WTC11 (cell line): ENCODE measurements at regions not wholly inside any gene's neighbourhood (a gene's known extent, or its start where the extent isn't known, plus 50 kb on each side); places are given as distances from the start of the nearest gene placed in this dataset.

Experiments used
- ATAC-seq: fragments of 200-7000 bp; cut with Tn5 transposase; 2 replicates; pipeline ENCODE4 v1.10.0; 2021; ENCODE audit warnings: mild to moderate bottlenecking, moderate library complexity
- CTCF ChIA-PET: fragments of 300-600 bp; sonication (Branson Sonifier 250); formaldehyde crosslinking; loops from one replicate; lab custom pipeline; 2021; ENCODE audit warnings: antibody characterized with exemption; lab: Charles Lee
- POLR2A ChIA-PET: fragments of 350-600 bp; sonication (Branson Sonifier 250); formaldehyde crosslinking; loops from one replicate; lab custom pipeline; 2021; ENCODE audit warnings: antibody characterized with exemption; lab: Charles Lee
- DNase-seq: peaks from one replicate; pipeline ENCODE4 v3.0.0; 2021; ENCODE audit warnings: low spot score
- H3K27ac Mint-ChIP-seq: 2 replicates; pipeline ENCODE4 v1.8.0; 2021; ENCODE audit warnings: mixed read lengths
- H3K27me3 Mint-ChIP-seq: 2 replicates; pipeline ENCODE4 v1.8.0; 2021; ENCODE audit warnings: low read depth, mild to moderate bottlenecking, moderate library complexity, mixed read lengths
- H3K36me3 Mint-ChIP-seq: 2 replicates; pipeline ENCODE4 v1.8.0; 2021; ENCODE audit warnings: mixed read lengths
- H3K4me1 Mint-ChIP-seq: 2 replicates; pipeline ENCODE4 v1.8.0; 2022; ENCODE audit warnings: mixed read lengths
- H3K4me3 Mint-ChIP-seq: 2 replicates; pipeline ENCODE4 v1.8.0; 2021; ENCODE audit warnings: mild to moderate bottlenecking, moderate library complexity, mixed read lengths
- H3K9me3 Mint-ChIP-seq: 2 replicates; pipeline ENCODE4 v1.8.0; 2021; ENCODE audit warnings: mixed read lengths
- CDX4 ChIP-seq: fragments of 250-450 bp; sonication (Bioruptor Pico); IDR thresholded peaks from 2 replicates; pipeline ENCODE4 v1.9.0; 2021; ENCODE audit warnings: moderate library complexity, mild to moderate bottlenecking, inconsistent platforms, borderline replicate concordance
- ELF4 ChIP-seq: sonication (generic); formaldehyde crosslinking; IDR thresholded peaks from 2 replicates; pipeline ENCODE4 v1.8.1; 2022; ENCODE audit warnings: low read depth, mild to moderate bottlenecking, moderate library complexity, missing genetic modification reagents
- EMX1 ChIP-seq: fragments of 250-450 bp; sonication (Bioruptor Pico); IDR thresholded peaks from 2 replicates; pipeline ENCODE4 v1.8.0; 2021; ENCODE audit warnings: mild to moderate bottlenecking
- ESRRA ChIP-seq: sonication (generic); formaldehyde crosslinking; IDR thresholded peaks from 2 replicates; pipeline ENCODE4 v1.8.1; 2022; ENCODE audit warnings: mild to moderate bottlenecking, missing genetic modification reagents, borderline replicate concordance
- FOXP1 ChIP-seq: sonication (generic); formaldehyde crosslinking; IDR thresholded peaks from 2 replicates; pipeline ENCODE4 v1.8.0; 2022; ENCODE audit warnings: missing genetic modification reagents, mild to moderate bottlenecking, moderate library complexity, borderline replicate concordance
- NFATC4 ChIP-seq: fragments of 250-450 bp; sonication (Bioruptor Pico); IDR thresholded peaks from 2 replicates; pipeline ENCODE4 v1.9.0; 2021; ENCODE audit warnings: mild to moderate bottlenecking
- NFYB ChIP-seq: sonication (generic); formaldehyde crosslinking; conservative IDR thresholded peaks from 2 replicates; pipeline ENCODE4 v1.8.0; 2022; ENCODE audit warnings: low read depth, missing genetic modification reagents
- OVOL2 ChIP-seq: fragments of 250-450 bp; sonication (Bioruptor Pico); IDR thresholded peaks from 2 replicates; pipeline ENCODE4 v1.9.0; 2021; ENCODE audit warnings: mild to moderate bottlenecking, borderline replicate concordance
- SOX15 ChIP-seq: fragments of 250-450 bp; sonication (Bioruptor Pico); IDR thresholded peaks from 2 replicates; pipeline ENCODE4 v1.9.0; 2021; ENCODE audit warnings: mild to moderate bottlenecking
- TCF7 ChIP-seq: sonication (generic); formaldehyde crosslinking; IDR thresholded peaks from 2 replicates; pipeline ENCODE4 v1.8.0; 2022; ENCODE audit warnings: mild to moderate bottlenecking, low read depth, missing genetic modification reagents, moderate library complexity
- ZNF232 ChIP-seq: sonication (generic); formaldehyde crosslinking; IDR thresholded peaks from 2 replicates; pipeline ENCODE4 v1.8.0; 2022; ENCODE audit warnings: mild to moderate bottlenecking, missing genetic modification reagents
- ZNF423 ChIP-seq: fragments of 250-450 bp; sonication (Bioruptor Pico); IDR thresholded peaks from 2 replicates; pipeline ENCODE4 v2.1.2; 2022; ENCODE audit warnings: mild to moderate bottlenecking, moderate library complexity
- TF ChIP-seq, protein P1 (sequence below): fragments of 250-450 bp; sonication (Bioruptor Pico); IDR thresholded peaks from 2 replicates; pipeline ENCODE4 v1.9.0; 2021; ENCODE audit warnings: mild to moderate bottlenecking, borderline replicate concordance
- TF ChIP-seq, protein P2 (sequence below): sonication (generic); formaldehyde crosslinking; IDR thresholded peaks from 2 replicates; pipeline ENCODE4 v1.8.1; 2022; ENCODE audit warnings: low read depth, mild to moderate bottlenecking, moderate library complexity, missing genetic modification reagents, borderline replicate concordance
- TF ChIP-seq, protein P3 (sequence below): sonication (generic); formaldehyde crosslinking; IDR thresholded peaks from 2 replicates; pipeline ENCODE4 v1.8.1; 2023; ENCODE audit warnings: mild to moderate bottlenecking, moderate library complexity, missing genetic modification reagents
- TF ChIP-seq, protein P4 (sequence below): sonication (generic); formaldehyde crosslinking; IDR thresholded peaks from 2 replicates; pipeline ENCODE4 v1.8.0; 2023; ENCODE audit warnings: mild to moderate bottlenecking, missing genetic modification reagents

DNA sequence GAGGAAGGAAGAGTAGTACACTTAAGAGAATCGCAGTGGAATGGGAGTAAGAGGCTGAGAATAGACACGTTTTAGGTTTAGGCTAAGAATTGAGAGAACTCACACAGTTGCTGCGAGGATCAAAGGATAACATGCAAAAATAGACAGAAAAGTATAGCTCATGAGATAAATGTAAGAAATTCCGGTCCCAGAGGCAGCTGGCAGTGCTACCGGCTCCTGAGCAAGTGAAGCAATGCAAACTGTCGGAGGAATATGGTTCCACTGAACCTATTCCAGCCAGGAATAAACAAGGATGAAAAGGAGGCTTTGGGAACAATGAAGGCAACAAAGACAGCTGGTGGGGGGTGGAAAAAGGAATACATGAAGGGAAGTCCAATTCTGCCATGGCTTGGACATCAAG lies 191.8 kb downstream of the QDPR start:
- no peak for TF ChIP-seq TCF7
- TF ChIP-seq, protein P1, sequence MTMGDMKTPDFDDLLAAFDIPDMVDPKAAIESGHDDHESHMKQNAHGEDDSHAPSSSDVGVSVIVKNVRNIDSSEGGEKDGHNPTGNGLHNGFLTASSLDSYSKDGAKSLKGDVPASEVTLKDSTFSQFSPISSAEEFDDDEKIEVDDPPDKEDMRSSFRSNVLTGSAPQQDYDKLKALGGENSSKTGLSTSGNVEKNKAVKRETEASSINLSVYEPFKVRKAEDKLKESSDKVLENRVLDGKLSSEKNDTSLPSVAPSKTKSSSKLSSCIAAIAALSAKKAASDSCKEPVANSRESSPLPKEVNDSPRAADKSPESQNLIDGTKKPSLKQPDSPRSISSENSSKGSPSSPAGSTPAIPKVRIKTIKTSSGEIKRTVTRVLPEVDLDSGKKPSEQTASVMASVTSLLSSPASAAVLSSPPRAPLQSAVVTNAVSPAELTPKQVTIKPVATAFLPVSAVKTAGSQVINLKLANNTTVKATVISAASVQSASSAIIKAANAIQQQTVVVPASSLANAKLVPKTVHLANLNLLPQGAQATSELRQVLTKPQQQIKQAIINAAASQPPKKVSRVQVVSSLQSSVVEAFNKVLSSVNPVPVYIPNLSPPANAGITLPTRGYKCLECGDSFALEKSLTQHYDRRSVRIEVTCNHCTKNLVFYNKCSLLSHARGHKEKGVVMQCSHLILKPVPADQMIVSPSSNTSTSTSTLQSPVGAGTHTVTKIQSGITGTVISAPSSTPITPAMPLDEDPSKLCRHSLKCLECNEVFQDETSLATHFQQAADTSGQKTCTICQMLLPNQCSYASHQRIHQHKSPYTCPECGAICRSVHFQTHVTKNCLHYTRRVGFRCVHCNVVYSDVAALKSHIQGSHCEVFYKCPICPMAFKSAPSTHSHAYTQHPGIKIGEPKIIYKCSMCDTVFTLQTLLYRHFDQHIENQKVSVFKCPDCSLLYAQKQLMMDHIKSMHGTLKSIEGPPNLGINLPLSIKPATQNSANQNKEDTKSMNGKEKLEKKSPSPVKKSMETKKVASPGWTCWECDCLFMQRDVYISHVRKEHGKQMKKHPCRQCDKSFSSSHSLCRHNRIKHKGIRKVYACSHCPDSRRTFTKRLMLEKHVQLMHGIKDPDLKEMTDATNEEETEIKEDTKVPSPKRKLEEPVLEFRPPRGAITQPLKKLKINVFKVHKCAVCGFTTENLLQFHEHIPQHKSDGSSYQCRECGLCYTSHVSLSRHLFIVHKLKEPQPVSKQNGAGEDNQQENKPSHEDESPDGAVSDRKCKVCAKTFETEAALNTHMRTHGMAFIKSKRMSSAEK (CRISPR knock-in tag), result no peak
- TF ChIP-seq, protein P2, sequence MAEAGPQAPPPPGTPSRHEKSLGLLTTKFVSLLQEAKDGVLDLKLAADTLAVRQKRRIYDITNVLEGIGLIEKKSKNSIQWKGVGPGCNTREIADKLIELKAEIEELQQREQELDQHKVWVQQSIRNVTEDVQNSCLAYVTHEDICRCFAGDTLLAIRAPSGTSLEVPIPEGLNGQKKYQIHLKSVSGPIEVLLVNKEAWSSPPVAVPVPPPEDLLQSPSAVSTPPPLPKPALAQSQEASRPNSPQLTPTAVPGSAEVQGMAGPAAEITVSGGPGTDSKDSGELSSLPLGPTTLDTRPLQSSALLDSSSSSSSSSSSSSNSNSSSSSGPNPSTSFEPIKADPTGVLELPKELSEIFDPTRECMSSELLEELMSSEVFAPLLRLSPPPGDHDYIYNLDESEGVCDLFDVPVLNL (CRISPR knock-in tag), result no peak
- no peak for TF ChIP-seq ZNF423 (CRISPR knock-in tag)
- no peak for TF ChIP-seq NFATC4 (CRISPR knock-in tag)
- no peak for TF ChIP-seq OVOL2
- TF ChIP-seq NFYB (CRISPR knock-in tag), result no peak
- TF ChIP-seq SOX15 (CRISPR knock-in tag), result no peak
- TF ChIP-seq, protein P3, sequence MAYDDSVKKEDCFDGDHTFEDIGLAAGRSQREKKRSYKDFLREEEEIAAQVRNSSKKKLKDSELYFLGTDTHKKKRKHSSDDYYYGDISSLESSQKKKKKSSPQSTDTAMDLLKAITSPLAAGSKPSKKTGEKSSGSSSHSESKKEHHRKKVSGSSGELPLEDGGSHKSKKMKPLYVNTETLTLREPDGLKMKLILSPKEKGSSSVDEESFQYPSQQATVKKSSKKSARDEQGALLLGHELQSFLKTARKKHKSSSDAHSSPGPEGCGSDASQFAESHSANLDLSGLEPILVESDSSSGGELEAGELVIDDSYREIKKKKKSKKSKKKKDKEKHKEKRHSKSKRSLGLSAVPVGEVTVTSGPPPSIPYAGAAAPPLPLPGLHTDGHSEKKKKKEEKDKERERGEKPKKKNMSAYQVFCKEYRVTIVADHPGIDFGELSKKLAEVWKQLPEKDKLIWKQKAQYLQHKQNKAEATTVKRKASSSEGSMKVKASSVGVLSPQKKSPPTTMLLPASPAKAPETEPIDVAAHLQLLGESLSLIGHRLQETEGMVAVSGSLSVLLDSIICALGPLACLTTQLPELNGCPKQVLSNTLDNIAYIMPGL (CRISPR knock-in tag), result no peak
- TF ChIP-seq FOXP1 (CRISPR knock-in tag), result no peak
- TF ChIP-seq ELF4 (CRISPR knock-in tag), result no peak
- no peak for TF ChIP-seq ESRRA (CRISPR knock-in tag)
- no peak for TF ChIP-seq CDX4 (CRISPR knock-in tag)
- TF ChIP-seq EMX1, result no peak
- TF ChIP-seq, protein P4, sequence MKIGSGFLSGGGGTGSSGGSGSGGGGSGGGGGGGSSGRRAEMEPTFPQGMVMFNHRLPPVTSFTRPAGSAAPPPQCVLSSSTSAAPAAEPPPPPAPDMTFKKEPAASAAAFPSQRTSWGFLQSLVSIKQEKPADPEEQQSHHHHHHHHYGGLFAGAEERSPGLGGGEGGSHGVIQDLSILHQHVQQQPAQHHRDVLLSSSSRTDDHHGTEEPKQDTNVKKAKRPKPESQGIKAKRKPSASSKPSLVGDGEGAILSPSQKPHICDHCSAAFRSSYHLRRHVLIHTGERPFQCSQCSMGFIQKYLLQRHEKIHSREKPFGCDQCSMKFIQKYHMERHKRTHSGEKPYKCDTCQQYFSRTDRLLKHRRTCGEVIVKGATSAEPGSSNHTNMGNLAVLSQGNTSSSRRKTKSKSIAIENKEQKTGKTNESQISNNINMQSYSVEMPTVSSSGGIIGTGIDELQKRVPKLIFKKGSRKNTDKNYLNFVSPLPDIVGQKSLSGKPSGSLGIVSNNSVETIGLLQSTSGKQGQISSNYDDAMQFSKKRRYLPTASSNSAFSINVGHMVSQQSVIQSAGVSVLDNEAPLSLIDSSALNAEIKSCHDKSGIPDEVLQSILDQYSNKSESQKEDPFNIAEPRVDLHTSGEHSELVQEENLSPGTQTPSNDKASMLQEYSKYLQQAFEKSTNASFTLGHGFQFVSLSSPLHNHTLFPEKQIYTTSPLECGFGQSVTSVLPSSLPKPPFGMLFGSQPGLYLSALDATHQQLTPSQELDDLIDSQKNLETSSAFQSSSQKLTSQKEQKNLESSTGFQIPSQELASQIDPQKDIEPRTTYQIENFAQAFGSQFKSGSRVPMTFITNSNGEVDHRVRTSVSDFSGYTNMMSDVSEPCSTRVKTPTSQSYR, result no peak
- no peak for TF ChIP-seq ZNF232 (CRISPR knock-in tag)
- Mint-ChIP-seq H3K27me3 (peaks cover 2% of the 10 kb centered on the region; the same call in 1 of the 2 replicates), H3K4me1 (peaks cover 43% of the 10 kb centered on the region), H3K36me3 (no peaks in the 10 kb centered on the region), H3K9me3 (peaks cover 5% of the 10 kb centered on the region), H3K27ac (no peak overlapping the region), H3K4me3 (no peak overlapping the region)
- POLR2A ChIA-PET, result no interaction called here
- CTCF ChIA-PET, result interaction anchor here (0.6 kb wide), 1 partner anchor 128 kb away, joined by 3 read pairs; no protein-coding TSS in a partner anchor
- DNase-seq, result no peak
- ATAC-seq, result no peak
